Neuronal stem cell (in vitro differentiated cells): ENCODE measurements at regions not wholly inside any gene's neighbourhood (a gene's known extent, or its start where the extent isn't known, plus 50 kb on each side); places are given as distances from the start of the nearest gene placed in this dataset.

Experiments used
- DNase-seq: peaks from one replicate; pipeline ENCODE4 v3.0.0-alpha.2; 2013; ENCODE audit warnings: low spot score
- H2AFZ ChIP-seq: one replicate; pipeline ENCODE4 v1.6.1; 2013; ENCODE audit warnings: mild to moderate bottlenecking, low read length, inconsistent platforms
- H2AK5ac ChIP-seq: 2 replicates; pipeline ENCODE4 v1.6.1; 2013; ENCODE audit warnings: low read depth, mild to moderate bottlenecking, inconsistent platforms, low read length, moderate library complexity, mixed read lengths
- H2BK120ac ChIP-seq: 2 replicates; pipeline ENCODE4 v1.6.1; 2013; ENCODE audit warnings: low read depth, mild to moderate bottlenecking, inconsistent platforms, low read length, moderate library complexity, mixed read lengths
- H2BK12ac ChIP-seq: one replicate; pipeline ENCODE4 v1.6.1; 2013; ENCODE audit warnings: low read length, inconsistent platforms
- H2BK15ac ChIP-seq: 2 replicates; pipeline ENCODE4 v1.6.1; 2013; ENCODE audit warnings: mild to moderate bottlenecking, low read length, inconsistent platforms, mixed read lengths
- H2BK5ac ChIP-seq: one replicate; pipeline ENCODE4 v1.6.1; 2013; ENCODE audit warnings: inconsistent platforms, mild to moderate bottlenecking, low read length, moderate library complexity
- H3K14ac ChIP-seq: one replicate; pipeline ENCODE4 v1.6.1; 2013; ENCODE audit warnings: low read length, inconsistent platforms
- H3K18ac ChIP-seq: 2 replicates; pipeline ENCODE4 v1.6.1; 2013; ENCODE audit warnings: low read length, inconsistent platforms
- H3K23ac ChIP-seq: 2 replicates; pipeline ENCODE4 v1.6.1; 2013; ENCODE audit warnings: low read depth, mild to moderate bottlenecking, mixed read lengths, low read length, inconsistent platforms; ENCODE audit not compliant: poor library complexity
- H3K27ac ChIP-seq: replicated peaks from 3 replicates; pipeline ENCODE4 v1.5.1; 2013; ENCODE audit warnings: low read length, inconsistent platforms
- H3K27me3 ChIP-seq, 3 experiments: 2 replicates each; pipeline ENCODE4 v1.6.1; 2013; ENCODE audit warnings: low read length in 3 of 3, mild to moderate bottlenecking in 2 of 3, inconsistent platforms in 1 of 3, low read depth in 1 of 3, mixed read lengths in 1 of 3, moderate library complexity in 1 of 3; ENCODE audit not compliant: control insufficient read depth in 3 of 3, insufficient read depth in 3 of 3
- H3K36me3 ChIP-seq, 2 donors: replicated peaks in 1 of 2; 2 replicates each; pipeline ENCODE4 v1.6.1; 2013; ENCODE audit warnings: low read length in 2 of 2; ENCODE audit not compliant: control insufficient read depth in 2 of 2, insufficient read depth in 2 of 2
- H3K4ac ChIP-seq: 2 replicates; pipeline ENCODE4 v1.6.1; 2013; ENCODE audit warnings: inconsistent platforms, mild to moderate bottlenecking, low read length, moderate library complexity
- H3K4me1 ChIP-seq, 2 donors: 1 replicate in 1 of 2; 2 replicates in 1 of 2; pipeline ENCODE4 v1.6.1; 2013; ENCODE audit warnings: low read length in 2 of 2, low read depth in 1 of 2; ENCODE audit not compliant: control insufficient read depth in 2 of 2, insufficient read depth in 1 of 2
- H3K4me2 ChIP-seq: one replicate; pipeline ENCODE4 v1.6.1; 2013; ENCODE audit warnings: mild to moderate bottlenecking, low read length, inconsistent platforms; ENCODE audit not compliant: insufficient read depth, poor library complexity, severe bottlenecking
- H3K4me3 ChIP-seq, 2 donors: 2 replicates each; pipeline ENCODE4 v1.5.1; 2013; ENCODE audit warnings: low read length in 2 of 2, mild to moderate bottlenecking in 2 of 2, inconsistent platforms in 1 of 2, moderate library complexity in 1 of 2
- H3K79me1 ChIP-seq: one replicate; pipeline ENCODE4 v1.6.1; 2013; ENCODE audit warnings: low read depth, mild to moderate bottlenecking, inconsistent platforms, low read length, moderate library complexity
- H3K9ac ChIP-seq: one replicate; pipeline ENCODE4 v1.6.1; 2013; ENCODE audit warnings: mild to moderate bottlenecking, low read depth, low read length, inconsistent platforms; ENCODE audit not compliant: poor library complexity
- H3K9me3 ChIP-seq, 2 donors: replicated peaks in 1 of 2; 2 replicates each; pipeline versions ENCODE3 to v1.6.1; 2013; ENCODE audit warnings: low read length in 2 of 2, mild to moderate bottlenecking in 2 of 2, inconsistent platforms in 1 of 2, low read depth in 1 of 2, mixed read lengths in 1 of 2, moderate library complexity in 1 of 2; ENCODE audit not compliant: control insufficient read depth in 2 of 2, insufficient read depth in 1 of 2
- H4K8ac ChIP-seq: one replicate; pipeline ENCODE4 v1.6.1; 2013; ENCODE audit warnings: low read depth, mild to moderate bottlenecking, inconsistent platforms, low read length, moderate library complexity
- H4K91ac ChIP-seq: one replicate; pipeline ENCODE4 v1.6.1; 2013; ENCODE audit warnings: low read length, low read depth, mild to moderate bottlenecking, inconsistent platforms; ENCODE audit not compliant: poor library complexity
- WGBS, 2 donors: extraction: QIAGEN DNeasy Blood & Tissue Kit; methylation state at CpG; one replicate each; pipeline ENCODE4 v1.1.7; 2013; ENCODE audit warnings: missing lambda C conversion rate in 2 of 2, mixed read lengths in 1 of 2; ENCODE audit not compliant: insufficient read length in 2 of 2, insufficient replicate concordance in 1 of 2; ENCODE audit errors: extremely low coverage in 2 of 2; 5-methylcytosine and 5-hydroxymethylcytosine counted together

DNA sequence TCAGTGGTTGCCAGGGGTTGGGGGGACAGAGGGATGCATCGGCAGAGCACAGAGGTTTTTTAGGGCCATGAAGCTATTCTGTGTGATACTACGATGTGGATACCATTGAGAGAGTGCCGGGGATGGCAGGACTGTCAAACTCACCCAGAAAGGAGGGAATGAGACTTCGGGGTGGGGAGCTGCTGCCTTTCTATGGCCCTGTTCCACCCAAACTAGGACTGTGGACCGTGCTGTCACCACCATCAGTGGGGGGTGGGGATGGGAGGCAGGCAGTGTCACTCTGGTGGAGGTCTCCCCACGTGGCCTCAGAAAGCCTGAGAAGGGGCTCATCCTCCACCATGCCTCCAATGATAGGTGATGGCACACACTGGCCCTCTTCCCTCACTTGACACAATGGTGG, 146.2 kb downstream of the PTPN20 start:
- DNase-seq: no peak
- Histone ChIP-seq H3K9me3 (no peaks in the 10 kb centered on the region), H3K4me3 (no peak overlapping the region), H3K36me3 (no peaks in the 10 kb centered on the region), H4K8ac (no peak overlapping the region), H3K14ac (no peak overlapping the region), H2BK12ac (no peak overlapping the region), H3K79me1 (no peaks in the 10 kb centered on the region), H3K23ac (no peak overlapping the region), H2AFZ (no peak overlapping the region), H3K4ac (no peak overlapping the region), H3K27me3 (no peaks in the 10 kb centered on the region), H2BK15ac (no peak overlapping the region), H3K4me1 (peaks cover 0 to 10% of the 10 kb centered on the region in 2 donors), H4K91ac (no peak overlapping the region), H2AK5ac (no peak overlapping the region), H2BK120ac (no peak overlapping the region), H2BK5ac (no peak overlapping the region), H3K18ac (no peak overlapping the region), H3K27ac (no peak overlapping the region), H3K9ac (no peak overlapping the region), H3K4me2 (no peak overlapping the region)
- no CpG with 5 or more reads among the region's 6 CpGs for WGBS, 2 donors

DNA sequence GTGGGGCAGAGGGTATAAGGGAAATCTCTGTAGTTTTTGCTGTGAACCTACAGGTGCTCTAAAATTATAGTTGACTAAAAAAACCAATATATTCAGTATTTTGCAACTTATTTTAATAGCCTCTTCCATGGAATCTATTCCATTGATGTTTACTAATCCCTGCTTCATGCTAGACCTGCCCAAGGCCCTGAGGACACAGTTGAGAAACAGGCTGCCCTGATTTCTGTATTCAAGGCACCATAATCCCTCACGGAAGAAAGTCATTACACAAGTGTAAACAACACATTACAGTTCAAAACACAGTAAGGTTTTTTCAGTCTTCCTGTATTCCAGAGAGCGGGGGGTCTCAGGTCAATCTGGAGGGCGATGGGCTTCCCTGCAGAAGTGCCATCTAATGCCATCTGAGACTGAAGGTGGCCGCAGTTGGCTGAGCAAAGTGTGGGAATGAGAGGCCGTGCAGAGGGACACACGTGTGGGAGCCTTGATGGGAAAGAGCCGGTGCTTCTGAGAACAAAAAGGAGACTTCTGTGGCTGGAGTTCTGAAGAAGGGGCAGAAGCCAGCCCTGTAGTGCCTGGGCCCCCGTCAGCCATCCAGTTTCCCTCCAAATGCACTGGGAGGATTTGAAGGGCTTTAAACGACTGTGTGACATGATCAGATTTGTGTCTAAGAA, 146.9 kb downstream of the PTPN20 start:
- Histone ChIP-seq H3K4ac (no peak overlapping the region), H3K4me2 (no peak overlapping the region), H3K36me3 (no peaks in the 10 kb centered on the region), H4K8ac (no peak overlapping the region), H3K79me1 (no peaks in the 10 kb centered on the region), H2BK12ac (no peak overlapping the region), H3K23ac (no peak overlapping the region), H3K4me3 (no peak overlapping the region), H3K9ac (no peak overlapping the region), H2BK5ac (no peak overlapping the region), H3K14ac (no peak overlapping the region), H3K27me3 (no peaks in the 10 kb centered on the region), H3K4me1 (peaks cover 0 to 3% of the 10 kb centered on the region in 2 donors), H3K27ac (no peak overlapping the region), H2AK5ac (no peak overlapping the region), H3K9me3 (no peaks in the 10 kb centered on the region), H2AFZ (no peak overlapping the region), H2BK120ac (no peak overlapping the region), H2BK15ac (no peak overlapping the region), H3K18ac (no peak overlapping the region), H4K91ac (no peak overlapping the region)
- DNase-seq: no peak
- WGBS, 2 donors: no CpG with 5 or more reads among the region's 9 CpGs

DNA sequence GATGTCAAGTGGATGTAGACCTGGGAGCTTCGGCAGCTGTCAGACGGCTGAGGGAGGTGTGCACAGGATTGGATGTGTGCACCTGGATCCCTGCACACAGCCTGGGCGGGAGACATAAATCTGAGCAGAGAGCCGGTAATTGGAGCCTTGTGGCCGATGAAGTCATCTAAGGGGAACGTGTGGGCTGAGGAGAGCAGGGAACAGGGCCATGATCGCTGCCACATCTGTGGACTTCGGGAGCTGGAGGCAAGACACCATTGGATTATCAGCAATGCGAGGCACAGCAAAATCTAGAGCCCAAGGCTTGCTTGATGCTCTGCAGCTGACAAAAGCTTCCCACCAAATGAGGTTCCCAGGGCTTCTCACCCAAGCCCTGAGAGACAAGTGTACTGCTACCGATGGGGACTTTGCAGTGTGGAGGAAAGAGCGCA, 147.7 kb downstream of the PTPN20 start:
- Histone ChIP-seq H3K27me3 (no peaks in the 10 kb centered on the region), H3K36me3 (no peaks in the 10 kb centered on the region), H3K79me1 (no peaks in the 10 kb centered on the region), H2BK15ac (no peak overlapping the region), H3K27ac (no peak overlapping the region), H2AFZ (no peak overlapping the region), H2BK12ac (no peak overlapping the region), H3K9ac (no peak overlapping the region), H2BK120ac (no peak overlapping the region), H3K4me3 (no peak overlapping the region), H2BK5ac (no peak overlapping the region), H2AK5ac (no peak overlapping the region), H3K4me2 (no peak overlapping the region), H3K4me1 (no peaks in the 10 kb centered on the region), H3K18ac (no peak overlapping the region), H4K8ac (no peak overlapping the region), H3K4ac (no peak overlapping the region), H3K14ac (no peak overlapping the region), H3K23ac (no peak overlapping the region), H3K9me3 (no peaks in the 10 kb centered on the region), H4K91ac (no peak overlapping the region)
- WGBS, 2 donors: no CpG with 5 or more reads among the region's 11 CpGs
- DNase-seq: no peak

DNA sequence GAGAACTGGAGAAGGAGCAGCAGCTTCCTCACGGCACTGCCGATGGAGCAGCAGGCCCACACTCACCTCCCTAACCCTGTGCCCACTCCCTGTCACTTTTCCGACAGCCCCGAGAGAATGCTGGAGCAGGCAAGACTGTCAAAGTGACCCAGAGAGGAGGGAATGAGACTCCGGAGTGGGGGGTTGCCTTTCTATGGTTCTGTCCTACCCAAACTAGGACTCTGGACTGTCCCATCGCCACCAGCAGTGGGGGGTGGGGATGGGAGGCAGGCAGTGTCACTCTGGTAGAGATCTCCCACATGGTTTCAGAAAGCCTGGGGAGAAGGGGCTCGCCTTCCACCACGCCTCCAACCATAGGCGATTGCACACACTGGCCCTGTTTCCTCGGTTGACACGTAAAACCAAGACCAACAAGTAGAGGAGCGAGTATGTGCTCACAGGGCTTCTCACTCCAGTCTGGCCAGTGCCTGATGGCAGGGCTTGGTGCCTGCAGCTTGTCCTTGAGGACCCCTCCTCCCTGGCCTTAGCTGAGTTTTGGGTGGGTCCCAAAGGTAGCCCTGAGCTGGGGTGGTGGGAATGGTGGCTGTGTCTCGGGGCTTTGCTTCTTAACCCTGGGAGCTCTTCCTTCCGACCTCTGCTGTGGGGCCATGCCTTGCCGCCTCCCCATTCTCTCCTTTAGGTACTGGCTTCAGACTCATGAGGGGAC, 148.5 kb downstream of the PTPN20 start:
- Histone ChIP-seq H3K4me1 (no peaks in the 10 kb centered on the region), H2BK12ac (no peak overlapping the region), H3K4ac (no peak overlapping the region), H3K4me2 (no peak overlapping the region), H3K36me3 (no peaks in the 10 kb centered on the region), H3K79me1 (no peaks in the 10 kb centered on the region), H2BK5ac (no peak overlapping the region), H3K9me3 (no peaks in the 10 kb centered on the region), H3K23ac (no peak overlapping the region), H3K14ac (no peak overlapping the region), H3K9ac (peak overlapping the region; percentile 31), H2AK5ac (peak overlapping the region; percentile 59), H2BK120ac (no peak overlapping the region), H4K91ac (no peak overlapping the region), H3K27me3 (no peaks in the 10 kb centered on the region), H2AFZ (no peak overlapping the region), H3K18ac (no peak overlapping the region), H2BK15ac (no peak overlapping the region), H3K27ac (no peak overlapping the region), H4K8ac (no peak overlapping the region), H3K4me3 (no peak overlapping the region)
- WGBS, 2 donors: no CpG with 5 or more reads among the region's 15 CpGs
- no peak for DNase-seq
